Choroid plexus epithelial cell (primary cell): ENCODE measurements at regions not wholly inside any gene's neighbourhood (a gene's known extent, or its start where the extent isn't known, plus 50 kb on each side); places are given as distances from the start of the nearest gene placed in this dataset.

Experiments used
- DNase-seq: peaks from one replicate; pipeline ENCODE4 v3.0.0-alpha.2; 2010; ENCODE audit warnings: low read depth
- H3K4me3 ChIP-seq: 2 replicates; pipeline ENCODE4 v1.5.1; 2011; ENCODE audit warnings: low read depth, mild to moderate bottlenecking, control low read depth, low read length, moderate library complexity
- CTCF ChIP-seq: conservative IDR thresholded peaks from 2 replicates; pipeline ENCODE4 v1.5.1; 2011; ENCODE audit warnings: low read depth, mild to moderate bottlenecking, control low read depth, inconsistent platforms, low read length, moderate library complexity

GRCh38 chr13:106752584-106753170, 184.7 kb upstream of the ARGLU1 start:
- no peak for DNase-seq
- H3K4me3 ChIP-seq, result no peak overlapping the region
- no peak for TF ChIP-seq CTCF

GRCh38 chr13:106748785-106749184, 180.8 kb upstream of the ARGLU1 start:
- DNase-seq, result no peak
- TF ChIP-seq CTCF, result no peak
- no peak overlapping the region for H3K4me3 ChIP-seq

- TF ChIP-seq CTCF, result no peak
- no peak for DNase-seq
- H3K4me3 ChIP-seq, result no peak overlapping the region
Measured at GRCh38 chr13:106744516-106744915, 176.6 kb upstream of the ARGLU1 start.

- no peak overlapping the region for H3K4me3 ChIP-seq
- no peak for TF ChIP-seq CTCF
- DNase-seq, result no peak
Measured at GRCh38 chr13:106738186-106738678, 170.3 kb upstream of the ARGLU1 start.

- DNase-seq, result no peak
- H3K4me3 ChIP-seq, result no peak overlapping the region
- TF ChIP-seq CTCF, result no peak
Measured at GRCh38 chr13:106736941-106737340, 169.0 kb upstream of the ARGLU1 start.

- no peak for TF ChIP-seq CTCF
Measured at GRCh38 chr13:106734198-106734597, 166.3 kb upstream of the ARGLU1 start.

GRCh38 chr13:106723036-106723435, 155.1 kb upstream of the ARGLU1 start:
- DNase-seq, result no peak
- TF ChIP-seq CTCF, result no peak
- no peak overlapping the region for H3K4me3 ChIP-seq

More at GRCh38 chr13:106734198-106734597, 166.3 kb upstream of the ARGLU1 start:
- no peak for DNase-seq
- H3K4me3 ChIP-seq, result no peak overlapping the region
